K562 (cell line): ENCODE measurements at regions not wholly inside any gene's neighbourhood (a gene's known extent, or its start where the extent isn't known, plus 50 kb on each side); places are given as distances from the start of the nearest gene placed in this dataset.

Experiments used
- ATAC-seq: fragments of 200-7000 bp; cut with Tn5 transposase; 3 replicates; pipeline ENCODE4 v1.9.1; 2020; ENCODE audit warnings: moderate library complexity
- BruUV-seq: library from RNA; stranded (reverse); fragments of 400-500 nt; replicated peaks from 2 replicates; lab custom pipeline; 2021; lab: Mats Ljungman, UMichigan
- CTCF ChIA-PET: fragments of 300-600 bp; formaldehyde crosslinking; extraction: SDS; loops from one replicate; lab custom pipeline; 2021; ENCODE audit warnings: low intra/inter-chr PET ratio; lab: Yijun Ruan, JAX
- POLR2A ChIA-PET: fragments of 300-600, 350-650 bp; sonication (Branson Sonifier 250); formaldehyde crosslinking; extraction: SDS; loops from one replicate; lab custom pipeline; 2021; ENCODE audit warnings: antibody characterized with exemption, inconsistent platforms; lab: Yijun Ruan, JAX
- DNase-seq, 4 experiments: peaks; one replicate each; pipeline versions ENCODE4 v3.0.0 to v3.0.0-alpha.2; 2011 to 2018; ENCODE audit warnings: low spot score in 3 of 4, mixed read lengths in 3 of 4; ENCODE audit errors: extremely low read depth in 1 of 4
- FAIRE-seq: peaks from 2 replicates; lab custom pipeline; 2011; peaks lifted over from hg19 to GRCh38; lab: Jason Lieb, UNC
- H2AFZ ChIP-seq: 2 replicates; pipeline ENCODE4 v1.6.0; 2011; ENCODE audit warnings: low read depth, low read length, control low read depth, inconsistent platforms
- H3K27ac ChIP-seq: fragments of 200-600 bp; 3 replicates; pipeline ENCODE4 v1.8.0; 2011; ENCODE audit warnings: low read depth, mild to moderate bottlenecking, control low read depth, inconsistent platforms, low read length, moderate library complexity, mixed read lengths; ENCODE audit errors: extremely low read depth
- H3K27me3 ChIP-seq, 2 experiments: fragments of 300-600 bp in 1 of 2; 2 replicates in 1 of 2; 3 replicates in 1 of 2; pipeline versions ENCODE4 v1.6.0 to v1.8.0; 2011; ENCODE audit warnings: inconsistent platforms in 2 of 2, low read length in 2 of 2, mild to moderate bottlenecking in 1 of 2, mixed read lengths in 1 of 2, moderate library complexity in 1 of 2; ENCODE audit not compliant: control insufficient read depth in 2 of 2, insufficient read depth in 2 of 2
- H3K36me3 ChIP-seq: fragments of 300-600 bp; 3 replicates; pipeline ENCODE4 v1.8.0; 2011; ENCODE audit warnings: mild to moderate bottlenecking, low read length, inconsistent platforms; ENCODE audit not compliant: control insufficient read depth, insufficient read depth
- H3K4me1 ChIP-seq, 2 experiments: fragments of 200-600 bp in 1 of 2; replicated peaks in 1 of 2; 2 replicates in 1 of 2; 3 replicates in 1 of 2; pipeline versions ENCODE4 v1.5.1 to v1.8.0; 2011; ENCODE audit warnings: inconsistent platforms in 2 of 2, low read length in 2 of 2, mild to moderate bottlenecking in 1 of 2, mixed read lengths in 1 of 2, moderate library complexity in 1 of 2; ENCODE audit not compliant: control insufficient read depth in 2 of 2, insufficient read depth in 2 of 2
- H3K4me2 ChIP-seq: 2 replicates; pipeline ENCODE4 v1.6.1; 2011; ENCODE audit warnings: low read length, control low read depth, inconsistent platforms, mixed read lengths; ENCODE audit not compliant: insufficient read depth
- H3K4me3 ChIP-seq: fragments of 200-600 bp; sonication (generic), shearing (Covaris generic); 2 replicates; pipeline ENCODE4 v1.5.1; 2016; ENCODE audit warnings: control low read depth, inconsistent platforms
- H3K79me2 ChIP-seq: fragments of 200-600 bp; 3 replicates; pipeline ENCODE4 v1.8.0; 2011; ENCODE audit warnings: low read length, inconsistent platforms; ENCODE audit not compliant: control insufficient read depth, insufficient read depth
- H3K9ac ChIP-seq, 2 experiments: 2 replicates each; pipeline versions ENCODE4 v1.6.0 to v1.6.1; 2011; ENCODE audit warnings: low read depth in 2 of 2, low read length in 2 of 2, control low read depth in 1 of 2, inconsistent platforms in 1 of 2, mild to moderate bottlenecking in 1 of 2, mixed read lengths in 1 of 2; ENCODE audit not compliant: insufficient read depth in 1 of 2
- H3K9me1 ChIP-seq: one replicate; pipeline ENCODE4 v1.6.0; 2011; ENCODE audit warnings: inconsistent platforms, mild to moderate bottlenecking, low read length, moderate library complexity; ENCODE audit not compliant: control insufficient read depth, insufficient read depth
- H3K9me3 ChIP-seq: replicated peaks from 2 replicates; pipeline ENCODE4 v1.5.1; 2011; ENCODE audit warnings: low read depth, low read length, inconsistent platforms; ENCODE audit not compliant: control insufficient read depth, insufficient read depth
- H4K20me1 ChIP-seq: replicated peaks from 2 replicates; pipeline ENCODE4 v1.6.1; 2011; ENCODE audit warnings: low read length, inconsistent platforms, mixed read lengths; ENCODE audit not compliant: control insufficient read depth, insufficient read depth
- KHSRP ChIP-seq: fragments of 450-650 bp; IDR thresholded peaks from 2 replicates; pipeline ENCODE4 v1.6.1; 2017
- TFE3 ChIP-seq: fragments of 450-650 bp; formaldehyde crosslinking; IDR thresholded peaks from 2 replicates; pipeline ENCODE4 v1.4.0; 2020; ENCODE audit warnings: mild to moderate bottlenecking, mixed read lengths
- WGBS: fragments of 100-300 bp; shearing (Covaris generic); methylation state at CpG from one replicate; pipeline ENCODE4 v1.1.6; 2016; ENCODE audit warnings: low coverage, mixed read lengths; ENCODE audit not compliant: insufficient coverage; ENCODE audit errors: missing lambda C conversion rate; 5-methylcytosine and 5-hydroxymethylcytosine counted together
- in situ Hi-C: fragments of 300-500 bp; cut with MboI; formaldehyde crosslinking; loops from 4 replicates; pipeline ENCODE4 v1.15.0; 2018; ENCODE audit warnings: inconsistent platforms, mixed read lengths
- intact Hi-C: fragments of 100-400 bp; cut with micrococcal nuclease; formaldehyde crosslinking; loops from 2 replicates; pipeline ENCODE4 v1.14.2; 2022

DNA sequence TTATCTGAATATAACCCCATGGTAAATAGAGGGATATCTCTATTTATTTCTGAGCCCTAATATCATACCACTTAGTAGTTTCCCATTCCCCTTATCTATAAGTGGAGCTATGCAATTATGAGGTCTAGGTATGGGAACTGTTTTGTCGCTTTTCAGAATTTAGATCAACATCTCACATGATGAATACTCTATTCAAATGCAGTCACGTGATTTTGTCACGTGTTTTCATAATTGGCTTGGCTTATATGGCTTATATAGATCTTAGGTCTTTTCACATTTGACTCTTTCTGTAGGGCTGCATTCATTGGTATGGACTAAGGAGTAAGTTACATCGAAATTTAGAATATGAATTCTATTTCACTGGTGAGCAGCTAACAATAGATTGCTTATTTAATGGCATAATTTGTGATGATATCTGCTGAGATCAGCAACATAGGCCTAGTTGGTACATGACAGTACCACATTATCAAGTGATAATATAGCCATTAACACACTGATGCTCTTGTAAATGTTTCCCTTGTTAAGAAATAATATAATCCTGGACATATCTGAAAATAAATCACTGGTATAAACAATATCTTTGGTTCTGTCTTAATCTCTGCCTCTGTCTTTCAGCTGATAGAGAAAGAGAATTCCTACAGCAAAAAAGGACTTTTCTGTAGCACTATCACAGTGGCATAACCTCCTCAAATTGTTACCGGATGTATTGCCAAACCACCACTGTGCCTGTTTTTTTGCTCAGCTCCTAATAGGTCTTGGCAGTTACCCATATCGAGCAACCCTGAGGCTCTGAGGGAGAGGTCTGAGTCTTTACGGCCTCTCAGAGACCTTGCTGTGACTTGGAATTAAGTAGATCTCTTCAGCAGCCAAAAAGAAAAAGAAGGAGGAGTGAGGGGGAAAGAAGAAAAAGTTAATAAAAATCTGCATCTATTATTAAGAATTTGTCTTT lies 357.1 kb downstream of the ZPLD1 start:
- no peak for ATAC-seq
- in situ Hi-C loops: no loop called here

More for the DNA sequence above, 357.1 kb downstream of the ZPLD1 start:
- no peaks in the 10 kb centered on the region for H3K79me2 ChIP-seq
- intact Hi-C loops: no loop called here
- H3K9ac ChIP-seq: no peak overlapping the region
- no peak overlapping the region for H2AFZ ChIP-seq
- DNase-seq: no peak
- no peaks in the 10 kb centered on the region for H3K9me3 ChIP-seq
- FAIRE-seq: no peak
- WGBS: 1% methylated on average over 7 of the region's 7 CpGs
- H3K9me1 ChIP-seq: no peaks in the 10 kb centered on the region
- BruUV-seq: no TSS peak
- H3K4me3 ChIP-seq: no peak overlapping the region
- ChIA-PET POLR2A (no interaction called here), CTCF (no interaction called here)
- TF ChIP-seq KHSRP: no peak
- TF ChIP-seq TFE3 (CRISPR knock-in tag): peak; percentile 84
- no peaks in the 10 kb centered on the region for H3K27me3 ChIP-seq
- H3K27ac ChIP-seq: no peak overlapping the region
- H3K4me1 ChIP-seq: no peaks in the 10 kb centered on the region
- H3K36me3 ChIP-seq: no peaks in the 10 kb centered on the region
- no peaks in the 10 kb centered on the region for H4K20me1 ChIP-seq
- no peak overlapping the region for H3K4me2 ChIP-seq
